GM21717 (cell line): ENCODE measurements at regions not wholly inside any gene's neighbourhood (a gene's known extent, or its start where the extent isn't known, plus 50 kb on each side); places are given as distances from the start of the nearest gene placed in this dataset.

Source experiments
- ATAC-seq: cut with Tn5 transposase; IDR thresholded peaks from one replicate; pipeline ENCODE4 v1.9.1; 2021; ENCODE audit warnings: mild to moderate bottlenecking, moderate library complexity; ENCODE audit not compliant: unreplicated experiment

DNA sequence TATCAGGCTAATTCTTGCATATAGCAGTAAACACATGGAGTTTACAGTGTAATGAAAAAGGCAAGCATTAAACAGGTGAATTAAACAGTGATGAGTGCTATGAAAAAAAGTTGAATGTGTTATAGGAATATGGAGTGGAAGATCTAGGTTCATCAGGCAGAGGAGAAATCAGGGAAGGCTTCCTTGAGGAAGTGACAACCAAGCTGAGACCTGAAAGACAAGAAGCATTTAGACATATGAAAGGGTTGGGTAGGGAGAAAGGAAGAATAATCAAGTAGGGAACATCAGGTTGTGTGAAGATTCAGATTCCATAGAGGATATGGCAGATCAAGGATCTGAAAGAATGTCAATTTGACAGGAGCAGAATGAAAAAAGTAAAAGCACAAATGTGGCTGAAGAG is 612.5 kb downstream of the PRELID2 start:
- ATAC-seq, result no peak

DNA sequence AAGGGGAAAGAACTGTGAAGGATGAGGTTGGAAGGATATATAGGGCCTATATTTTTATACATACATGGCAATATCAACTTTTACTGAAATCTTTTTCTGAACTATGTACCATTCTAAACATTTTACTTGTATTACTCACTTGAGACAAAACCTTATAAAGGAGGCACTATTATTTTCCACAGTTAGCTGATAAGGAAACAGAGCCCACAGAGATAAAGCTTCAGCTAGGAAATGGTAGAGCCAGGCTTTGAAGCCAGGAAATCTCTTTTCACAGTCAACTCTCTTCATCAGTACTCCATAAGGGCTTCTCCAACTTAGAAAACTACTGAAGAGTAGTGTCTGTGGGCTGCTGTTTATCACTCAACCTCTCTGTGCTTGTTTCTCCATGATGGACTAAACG is 613.7 kb downstream of the PRELID2 start:
- no peak for ATAC-seq

DNA sequence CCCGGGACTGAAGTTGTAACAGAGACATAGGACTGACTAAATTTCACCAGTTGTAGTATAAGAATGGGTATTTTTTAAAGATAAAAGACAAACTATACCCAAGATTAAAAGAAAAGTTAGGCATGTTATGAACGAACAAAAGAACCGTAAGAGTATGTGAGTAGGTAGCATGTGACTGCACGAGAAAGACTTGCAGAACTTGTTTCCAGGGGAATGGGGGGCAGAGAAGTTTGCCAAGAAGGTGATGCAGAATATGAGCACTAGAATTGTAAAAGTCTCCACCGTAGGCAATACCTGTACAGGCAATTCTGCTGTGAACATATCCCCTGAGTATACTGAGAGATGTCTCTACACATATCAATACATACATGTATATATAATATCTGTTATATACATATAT is 614.7 kb downstream of the PRELID2 start:
- ATAC-seq, result no peak

DNA sequence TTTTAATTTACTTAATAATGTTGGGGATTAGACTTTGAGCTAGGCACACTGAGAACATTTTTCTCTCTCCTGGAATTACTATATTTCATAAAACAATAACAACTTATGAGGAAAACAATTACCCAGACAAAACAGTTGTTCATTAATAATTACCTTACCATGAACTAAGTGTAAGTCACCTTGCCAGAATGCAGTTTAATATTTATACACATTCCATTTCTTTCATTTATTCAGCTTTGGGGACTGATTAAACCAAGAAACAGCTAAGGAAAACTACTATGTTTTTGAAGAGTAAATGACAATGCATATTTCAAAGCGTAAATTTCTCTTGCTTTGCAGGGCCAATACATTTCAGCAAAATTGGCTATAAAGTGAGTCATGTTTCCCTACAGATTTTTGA is 616.2 kb downstream of the PRELID2 start:
- ATAC-seq, result no peak

DNA sequence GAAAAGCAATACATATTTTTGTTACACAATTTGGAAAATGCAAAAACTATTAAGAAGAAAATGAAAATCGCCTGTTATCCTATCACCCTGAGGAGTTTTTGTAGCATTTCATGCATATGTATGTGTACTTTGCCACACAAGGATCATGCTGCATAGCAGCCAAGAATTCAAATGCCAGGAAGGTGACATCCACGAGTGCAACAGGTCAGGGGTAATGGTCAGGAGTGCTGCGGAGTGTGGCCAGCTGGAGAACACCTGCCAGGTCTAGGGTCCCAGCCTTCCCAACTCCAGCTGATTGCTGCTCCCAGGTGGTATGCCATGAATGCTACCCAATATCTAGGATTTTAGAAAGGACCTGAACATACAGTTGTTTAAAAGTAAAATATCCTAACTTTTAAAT is 617.1 kb downstream of the PRELID2 start:
- no peak for ATAC-seq

DNA sequence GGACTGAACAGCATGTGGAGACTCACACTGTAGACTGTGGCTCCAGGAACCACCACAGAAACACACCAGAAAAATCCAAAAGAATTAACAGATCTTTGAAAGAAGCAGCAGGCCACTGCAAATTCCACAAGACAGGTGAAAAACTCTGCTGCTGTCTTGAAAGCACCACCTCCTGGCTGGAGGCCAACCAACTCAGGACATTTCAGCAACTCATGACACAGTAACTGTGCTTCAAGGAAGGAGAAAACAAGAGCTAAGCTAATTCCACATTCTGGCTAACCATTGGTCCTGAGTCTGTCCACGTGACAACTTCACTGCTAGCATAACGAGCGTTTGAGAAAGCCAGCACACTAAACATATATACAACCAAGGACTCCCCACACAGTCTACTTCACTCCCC is 625.1 kb downstream of the PRELID2 start:
- ATAC-seq, result no peak

DNA sequence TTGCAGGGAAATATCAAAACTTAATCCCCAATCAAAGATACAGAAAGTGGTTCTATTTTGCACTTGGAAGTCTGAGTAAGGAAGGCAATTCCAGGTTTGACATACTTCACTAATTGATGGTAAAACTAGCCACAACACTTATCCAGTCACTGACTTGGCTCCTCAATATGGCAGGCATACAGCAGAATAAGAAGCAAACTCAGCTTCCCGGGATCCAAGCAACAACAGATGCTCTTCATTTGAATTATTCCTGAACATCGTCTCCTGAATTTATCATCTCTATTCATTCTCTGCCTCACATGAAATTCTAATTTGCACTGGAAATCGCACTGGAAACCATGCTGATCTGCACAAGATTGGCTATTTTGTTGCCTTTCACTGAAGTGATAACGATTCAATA is 629.6 kb downstream of the PRELID2 start:
- no peak for ATAC-seq

DNA sequence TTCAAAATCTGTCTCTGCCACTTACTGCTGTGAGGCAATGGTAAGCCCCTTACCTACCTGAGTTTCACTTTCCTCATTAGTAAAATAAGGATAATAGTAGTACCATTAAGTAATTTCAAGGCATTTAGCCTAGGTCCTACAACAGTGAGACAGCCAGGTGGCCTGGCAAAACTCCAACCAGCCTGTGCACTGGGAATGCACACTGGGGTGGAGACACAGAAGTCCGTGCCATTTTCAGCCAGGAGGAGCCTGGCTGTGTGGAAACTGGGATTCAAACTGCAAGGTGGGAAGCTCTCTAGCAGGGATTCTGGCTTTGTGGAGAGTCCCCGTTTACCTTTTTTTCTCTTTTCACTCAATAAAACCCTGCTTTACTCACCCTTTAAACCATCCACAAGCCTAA is 630.4 kb downstream of the PRELID2 start:
- no peak for ATAC-seq

DNA sequence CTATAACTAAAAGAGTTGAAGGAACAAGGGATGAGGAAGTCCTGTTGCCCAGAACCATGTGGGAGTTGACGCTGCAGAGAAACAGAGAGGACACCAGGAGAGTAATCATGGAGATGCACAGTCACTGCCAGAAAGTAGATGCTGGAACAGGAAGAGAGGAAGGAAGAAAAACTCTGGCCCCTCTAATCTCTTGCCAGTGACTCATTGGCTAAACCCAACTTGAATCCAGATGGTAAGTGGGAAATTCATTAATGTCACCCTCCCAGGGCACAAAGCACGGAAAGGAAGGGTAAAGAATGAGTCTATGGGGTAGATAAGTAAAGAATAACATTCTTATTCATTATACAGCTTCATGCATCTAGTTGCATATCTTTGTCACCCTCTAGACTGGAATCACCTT is 631.9 kb downstream of the PRELID2 start:
- no peak for ATAC-seq

DNA sequence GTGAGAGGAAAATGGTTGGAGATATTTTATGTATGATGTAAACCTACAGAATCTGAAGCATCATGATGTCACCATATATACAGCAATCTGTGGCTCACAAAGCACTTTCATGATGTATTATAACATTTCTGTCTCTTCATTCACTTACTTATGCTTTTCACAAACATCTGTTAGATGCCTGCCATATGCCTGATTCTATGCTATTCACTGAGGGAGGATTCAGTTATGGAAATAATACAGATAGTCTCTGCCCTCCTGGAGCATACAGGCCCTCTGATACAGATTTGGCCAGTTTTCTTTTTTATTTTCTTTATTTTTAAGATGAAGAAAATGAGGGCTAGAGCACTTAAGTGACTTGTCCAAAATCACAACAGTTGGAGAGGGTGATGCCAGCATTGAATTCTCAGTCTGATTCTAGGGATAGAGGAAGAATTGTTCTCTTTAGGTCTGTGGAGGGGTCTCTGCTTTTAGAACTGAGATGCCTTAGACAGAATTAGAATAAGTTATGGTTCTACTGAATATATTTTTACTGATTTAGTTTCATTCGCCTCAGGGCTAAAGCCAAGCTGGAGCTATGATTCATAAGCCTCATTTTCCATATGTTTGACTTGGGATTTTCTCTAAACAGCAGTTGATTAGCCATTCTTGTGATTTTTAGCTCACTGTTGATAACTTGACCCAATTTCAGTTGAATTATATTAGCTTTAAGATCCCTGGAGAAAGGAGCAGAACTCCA is 636.4 kb downstream of the PRELID2 start:
- no peak for ATAC-seq

DNA sequence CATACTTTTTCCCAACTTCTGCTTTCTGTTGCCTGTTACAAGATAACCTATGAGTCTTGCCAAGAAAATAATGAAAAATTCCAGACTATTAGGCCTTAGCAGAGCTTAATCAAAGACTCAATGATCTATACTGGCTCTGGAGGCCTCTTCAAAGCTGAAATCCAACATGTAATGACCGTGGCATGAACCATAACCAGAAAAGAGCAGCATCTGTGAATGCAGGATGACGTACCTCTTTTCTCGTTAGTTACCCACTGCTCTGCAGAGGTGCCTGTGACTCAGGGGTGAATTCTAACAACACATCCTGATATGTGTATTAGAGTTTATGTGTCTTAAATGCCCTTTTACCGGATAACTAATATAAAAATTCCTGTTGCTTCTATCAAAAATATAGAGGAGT is 645.4 kb downstream of the PRELID2 start:
- ATAC-seq, result no peak

DNA sequence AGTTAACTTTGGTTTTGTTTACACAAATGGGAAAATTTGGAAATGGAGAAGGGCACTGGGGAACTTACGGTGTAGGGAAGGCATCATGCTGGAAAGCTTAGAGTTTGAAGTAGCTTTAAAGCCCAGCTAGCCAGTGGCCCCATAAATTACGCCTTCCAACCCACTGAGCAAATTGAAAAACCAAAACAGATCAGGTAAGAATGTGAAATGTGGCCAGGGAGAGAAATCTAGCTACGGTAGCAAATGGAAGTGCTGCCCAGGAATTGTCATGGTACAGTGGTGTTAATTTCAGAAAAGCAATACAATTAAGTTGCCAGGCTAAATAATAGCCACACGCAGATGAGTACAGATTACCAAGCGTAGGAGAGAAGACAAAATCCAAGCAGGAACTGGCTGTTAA is 654.8 kb downstream of the PRELID2 start:
- no peak for ATAC-seq

DNA sequence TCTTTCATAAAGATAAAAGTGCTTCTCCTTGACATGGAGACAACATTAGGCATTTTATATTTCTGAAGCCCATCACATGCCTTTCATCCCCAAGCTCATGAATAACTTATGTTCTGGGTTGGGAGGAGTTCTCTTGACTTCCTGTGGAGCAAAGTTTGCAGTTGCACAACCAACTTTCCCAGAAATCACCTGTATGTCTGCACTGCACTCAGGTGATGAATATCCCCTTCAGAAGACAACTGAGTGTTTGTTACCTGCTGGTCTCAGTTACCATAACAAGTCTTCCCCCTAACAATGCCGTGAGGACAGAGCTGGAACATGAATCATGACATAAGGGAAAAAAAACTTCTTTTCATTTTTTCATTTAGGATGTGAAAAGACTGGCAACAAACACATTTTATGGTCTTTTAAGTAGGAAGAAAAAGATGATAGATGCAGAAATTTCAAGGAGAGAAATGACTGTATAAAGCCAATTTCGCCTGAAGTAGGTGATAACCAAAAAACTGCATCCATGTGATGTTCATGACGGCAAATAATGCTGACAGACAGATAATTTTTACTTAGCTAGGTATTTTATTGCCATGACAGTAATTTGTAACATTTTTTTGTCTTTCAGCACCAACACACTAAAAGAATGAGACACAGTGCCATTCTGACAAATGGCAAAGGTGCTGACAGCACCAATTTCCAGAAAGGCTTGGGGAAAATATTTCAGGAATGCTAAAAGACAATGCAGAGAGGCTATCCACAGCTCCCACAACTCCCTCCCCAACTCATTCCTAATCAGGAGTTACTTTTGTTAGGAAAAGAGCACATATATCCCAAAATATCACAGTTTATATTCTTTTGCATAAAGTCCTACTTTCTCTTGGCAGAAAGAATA is 656.3 kb downstream of the PRELID2 start:
- ATAC-seq, result no peak

DNA sequence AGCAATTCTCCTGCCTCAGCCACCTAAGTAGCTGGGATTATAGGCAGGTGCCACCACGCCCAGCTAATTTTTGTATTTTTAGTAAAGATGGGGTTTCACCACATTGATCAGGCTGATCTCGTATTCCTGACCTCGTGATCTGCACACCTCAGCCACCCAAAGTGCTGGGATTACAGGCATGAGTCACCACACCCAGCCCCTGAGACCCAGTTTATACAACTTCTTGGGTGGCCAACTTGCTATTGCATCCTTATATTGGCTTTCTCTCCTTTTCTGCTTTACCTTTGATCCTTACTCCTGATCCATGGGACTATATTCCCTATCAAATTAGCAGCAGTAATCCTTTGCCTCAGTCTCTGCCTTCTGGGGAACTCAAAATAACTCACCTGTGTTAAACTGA is 659.1 kb downstream of the PRELID2 start:
- no peak for ATAC-seq

DNA sequence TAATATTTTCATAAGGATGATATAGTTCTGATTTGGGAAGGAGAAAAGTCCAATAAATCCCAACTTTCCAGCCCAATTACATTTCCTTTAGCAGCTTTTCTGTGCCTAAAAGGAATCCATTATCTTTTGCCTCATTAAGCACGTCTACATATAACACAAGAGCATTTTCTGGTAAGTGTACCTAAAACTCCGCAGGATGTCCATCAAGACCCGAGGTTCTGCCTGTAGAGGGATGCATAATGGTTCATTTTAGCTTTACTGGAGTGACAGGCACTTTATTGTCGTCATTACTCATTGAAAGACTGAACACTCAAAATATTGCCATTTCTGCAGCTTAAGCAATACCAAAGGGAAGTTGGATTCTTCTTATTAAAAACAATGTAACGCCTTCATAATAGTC is 669.0 kb downstream of the PRELID2 start:
- ATAC-seq, result no peak

DNA sequence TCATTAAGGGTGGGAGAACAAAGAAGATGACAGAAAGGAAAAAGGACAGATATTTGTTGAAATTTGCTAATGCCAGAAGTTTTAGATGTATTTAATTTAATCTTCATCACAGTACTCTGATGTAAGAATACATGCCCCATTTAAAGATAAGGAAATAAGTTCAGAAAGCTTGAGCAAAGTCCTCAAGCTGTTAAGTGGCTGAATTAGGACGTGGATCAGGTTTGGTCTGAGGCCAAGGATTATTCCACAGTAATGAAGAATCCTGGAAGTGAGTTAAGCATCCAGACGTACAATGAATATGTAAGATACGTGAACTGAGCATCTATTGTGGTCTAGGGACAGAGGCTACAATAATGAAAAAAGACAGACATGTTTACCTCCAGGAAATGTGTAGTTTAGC is 671.3 kb downstream of the PRELID2 start:
- ATAC-seq, result no peak

DNA sequence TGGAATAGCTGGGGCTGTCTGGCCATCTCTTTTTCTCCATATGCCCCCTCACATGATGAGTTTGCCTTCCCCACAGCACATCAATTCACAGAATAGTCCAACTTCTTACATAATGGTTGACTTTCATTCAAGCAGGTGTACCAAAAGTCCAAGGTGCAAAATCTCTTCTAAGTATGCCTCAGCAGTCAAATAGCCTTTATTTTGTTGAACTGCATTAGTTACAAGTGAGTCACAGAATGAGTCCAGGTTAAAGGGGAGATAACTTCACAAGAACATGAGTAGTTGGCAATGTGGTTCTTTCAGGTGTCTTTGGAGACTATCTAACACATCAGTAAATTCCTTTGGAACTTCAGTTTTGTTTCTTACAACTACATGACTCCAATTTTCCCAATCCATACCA is 672.5 kb downstream of the PRELID2 start:
- ATAC-seq, result no peak

DNA sequence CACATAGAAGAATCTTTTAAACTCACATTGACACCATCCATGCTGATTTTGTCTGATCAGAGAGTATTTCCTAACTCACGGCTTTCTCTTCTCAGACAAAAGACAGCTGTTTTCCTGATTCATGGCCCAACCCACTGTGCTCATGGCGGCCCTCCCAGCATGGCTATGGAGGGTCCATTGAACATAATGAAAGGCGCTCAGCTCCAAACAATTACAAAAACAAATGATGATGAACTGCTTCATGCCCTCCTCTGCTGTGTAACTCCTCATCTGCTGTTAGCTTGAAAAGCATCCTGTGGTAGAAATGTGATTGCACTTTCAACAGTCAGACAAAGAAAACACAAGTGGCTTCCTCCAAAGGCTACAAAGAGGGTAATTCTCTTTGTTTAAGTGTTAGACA is 673.8 kb downstream of the PRELID2 start:
- no peak for ATAC-seq

DNA sequence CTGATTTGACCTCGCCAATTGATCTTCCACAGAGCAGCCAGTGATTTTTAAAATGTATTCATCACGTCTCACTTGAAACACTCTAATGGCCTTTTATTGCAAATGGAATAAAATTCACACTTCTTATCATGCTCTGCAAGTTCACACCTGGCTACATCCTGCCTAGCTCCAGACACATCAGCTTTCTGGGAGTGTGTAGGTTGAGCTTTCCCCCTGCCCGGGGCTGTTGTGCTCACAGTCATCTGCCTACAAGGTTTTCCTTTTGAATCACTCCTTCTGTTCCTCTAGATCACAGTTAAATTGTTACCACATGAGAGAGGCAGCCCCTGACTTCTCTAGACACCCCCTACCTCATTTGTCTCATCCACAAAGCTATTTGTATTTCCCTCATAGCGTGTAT is 674.5 kb downstream of the PRELID2 start:
- no peak for ATAC-seq

DNA sequence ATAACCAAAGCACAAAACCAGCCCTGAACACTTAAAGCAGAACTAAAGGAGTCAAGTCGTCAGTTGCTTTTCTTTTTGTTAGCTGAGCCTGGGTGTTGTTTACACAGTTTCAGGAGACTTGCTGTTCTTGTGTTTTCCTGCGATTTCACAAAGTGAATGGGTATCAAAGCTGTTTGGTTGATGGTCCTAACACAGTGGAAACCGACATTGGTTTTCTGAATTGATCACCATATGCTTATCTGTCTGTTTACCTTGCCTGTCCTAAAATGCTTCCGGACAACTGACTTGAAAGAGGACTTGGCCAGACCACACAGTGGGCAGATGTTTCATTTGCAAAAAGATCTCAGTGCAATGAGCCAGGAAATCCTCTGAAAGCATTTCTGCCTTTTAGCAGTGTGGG is 676.4 kb downstream of the PRELID2 start:
- no peak for ATAC-seq

DNA sequence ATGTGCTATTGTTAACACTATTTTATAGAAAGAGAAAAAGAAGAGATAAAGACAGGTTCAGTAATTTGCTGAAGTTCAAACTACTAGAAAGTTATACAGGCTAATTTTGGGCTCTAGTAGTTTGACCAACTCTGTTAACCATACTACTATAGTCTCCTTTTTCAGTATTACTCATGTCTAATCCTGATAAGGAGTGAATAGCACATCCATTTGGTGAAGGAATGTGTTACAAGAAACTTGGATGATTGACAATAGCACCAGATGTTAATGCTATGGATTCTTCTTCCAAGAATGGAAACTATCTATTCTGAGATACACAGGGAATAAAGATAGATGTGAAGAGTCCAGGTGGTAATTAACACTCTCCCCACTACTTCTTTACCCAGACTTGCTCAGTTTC is 677.3 kb downstream of the PRELID2 start:
- ATAC-seq, result no peak

DNA sequence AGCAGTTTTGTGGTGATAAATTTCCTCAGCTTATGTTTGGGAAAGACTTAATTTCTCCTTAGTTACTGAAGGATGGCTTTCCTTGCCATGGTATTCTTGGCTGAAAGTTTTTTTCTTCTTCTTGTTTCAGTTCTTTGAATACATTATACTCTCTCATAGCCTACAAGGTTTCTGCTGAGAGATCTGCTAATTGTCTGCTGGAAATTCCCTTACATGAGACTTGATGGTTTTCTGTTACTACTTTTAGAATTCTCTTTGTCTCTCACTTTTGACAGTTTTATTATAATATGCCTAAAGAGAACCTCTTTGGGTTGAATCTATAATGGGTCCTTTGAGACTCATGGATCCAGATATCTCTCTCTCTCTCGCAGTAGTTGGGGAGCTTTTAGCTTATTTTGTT is 693.6 kb downstream of the PRELID2 start:
- no peak for ATAC-seq
